Neuronal stem cell (in vitro differentiated cells): ENCODE measurements at regions not wholly inside any gene's neighbourhood (a gene's known extent, or its start where the extent isn't known, plus 50 kb on each side); places are given as distances from the start of the nearest gene placed in this dataset.

ENCODE experiments used
- DNase-seq: peaks from one replicate; pipeline ENCODE4 v3.0.0-alpha.2; 2013; ENCODE audit warnings: low spot score
- H2AFZ ChIP-seq: one replicate; pipeline ENCODE4 v1.6.1; 2013; ENCODE audit warnings: mild to moderate bottlenecking, low read length, inconsistent platforms
- H2AK5ac ChIP-seq: 2 replicates; pipeline ENCODE4 v1.6.1; 2013; ENCODE audit warnings: low read depth, mild to moderate bottlenecking, inconsistent platforms, low read length, moderate library complexity, mixed read lengths
- H2BK120ac ChIP-seq: 2 replicates; pipeline ENCODE4 v1.6.1; 2013; ENCODE audit warnings: low read depth, mild to moderate bottlenecking, inconsistent platforms, low read length, moderate library complexity, mixed read lengths
- H2BK12ac ChIP-seq: one replicate; pipeline ENCODE4 v1.6.1; 2013; ENCODE audit warnings: low read length, inconsistent platforms
- H2BK15ac ChIP-seq: 2 replicates; pipeline ENCODE4 v1.6.1; 2013; ENCODE audit warnings: mild to moderate bottlenecking, low read length, inconsistent platforms, mixed read lengths
- H2BK5ac ChIP-seq: one replicate; pipeline ENCODE4 v1.6.1; 2013; ENCODE audit warnings: inconsistent platforms, mild to moderate bottlenecking, low read length, moderate library complexity
- H3K14ac ChIP-seq: one replicate; pipeline ENCODE4 v1.6.1; 2013; ENCODE audit warnings: low read length, inconsistent platforms
- H3K18ac ChIP-seq: 2 replicates; pipeline ENCODE4 v1.6.1; 2013; ENCODE audit warnings: low read length, inconsistent platforms
- H3K23ac ChIP-seq: 2 replicates; pipeline ENCODE4 v1.6.1; 2013; ENCODE audit warnings: low read depth, mild to moderate bottlenecking, mixed read lengths, low read length, inconsistent platforms; ENCODE audit not compliant: poor library complexity
- H3K27ac ChIP-seq: replicated peaks from 3 replicates; pipeline ENCODE4 v1.5.1; 2013; ENCODE audit warnings: low read length, inconsistent platforms
- H3K27me3 ChIP-seq, 3 experiments: 2 replicates each; pipeline ENCODE4 v1.6.1; 2013; ENCODE audit warnings: low read length in 3 of 3, mild to moderate bottlenecking in 2 of 3, inconsistent platforms in 1 of 3, low read depth in 1 of 3, mixed read lengths in 1 of 3, moderate library complexity in 1 of 3; ENCODE audit not compliant: control insufficient read depth in 3 of 3, insufficient read depth in 3 of 3
- H3K36me3 ChIP-seq, 2 donors: replicated peaks in 1 of 2; 2 replicates each; pipeline ENCODE4 v1.6.1; 2013; ENCODE audit warnings: low read length in 2 of 2; ENCODE audit not compliant: control insufficient read depth in 2 of 2, insufficient read depth in 2 of 2
- H3K4ac ChIP-seq: 2 replicates; pipeline ENCODE4 v1.6.1; 2013; ENCODE audit warnings: inconsistent platforms, mild to moderate bottlenecking, low read length, moderate library complexity
- H3K4me1 ChIP-seq, 2 donors: 1 replicate in 1 of 2; 2 replicates in 1 of 2; pipeline ENCODE4 v1.6.1; 2013; ENCODE audit warnings: low read length in 2 of 2, low read depth in 1 of 2; ENCODE audit not compliant: control insufficient read depth in 2 of 2, insufficient read depth in 1 of 2
- H3K4me2 ChIP-seq: one replicate; pipeline ENCODE4 v1.6.1; 2013; ENCODE audit warnings: mild to moderate bottlenecking, low read length, inconsistent platforms; ENCODE audit not compliant: insufficient read depth, poor library complexity, severe bottlenecking
- H3K4me3 ChIP-seq, 2 donors: 2 replicates each; pipeline ENCODE4 v1.5.1; 2013; ENCODE audit warnings: low read length in 2 of 2, mild to moderate bottlenecking in 2 of 2, inconsistent platforms in 1 of 2, moderate library complexity in 1 of 2
- H3K79me1 ChIP-seq: one replicate; pipeline ENCODE4 v1.6.1; 2013; ENCODE audit warnings: low read depth, mild to moderate bottlenecking, inconsistent platforms, low read length, moderate library complexity
- H3K9ac ChIP-seq: one replicate; pipeline ENCODE4 v1.6.1; 2013; ENCODE audit warnings: mild to moderate bottlenecking, low read depth, low read length, inconsistent platforms; ENCODE audit not compliant: poor library complexity
- H3K9me3 ChIP-seq, 2 donors: replicated peaks in 1 of 2; 2 replicates each; pipeline versions ENCODE3 to v1.6.1; 2013; ENCODE audit warnings: low read length in 2 of 2, mild to moderate bottlenecking in 2 of 2, inconsistent platforms in 1 of 2, low read depth in 1 of 2, mixed read lengths in 1 of 2, moderate library complexity in 1 of 2; ENCODE audit not compliant: control insufficient read depth in 2 of 2, insufficient read depth in 1 of 2
- H4K8ac ChIP-seq: one replicate; pipeline ENCODE4 v1.6.1; 2013; ENCODE audit warnings: low read depth, mild to moderate bottlenecking, inconsistent platforms, low read length, moderate library complexity
- H4K91ac ChIP-seq: one replicate; pipeline ENCODE4 v1.6.1; 2013; ENCODE audit warnings: low read length, low read depth, mild to moderate bottlenecking, inconsistent platforms; ENCODE audit not compliant: poor library complexity
- WGBS, 2 donors: extraction: QIAGEN DNeasy Blood & Tissue Kit; methylation state at CpG; one replicate each; pipeline ENCODE4 v1.1.7; 2013; ENCODE audit warnings: missing lambda C conversion rate in 2 of 2, mixed read lengths in 1 of 2; ENCODE audit not compliant: insufficient read length in 2 of 2, insufficient replicate concordance in 1 of 2; ENCODE audit errors: extremely low coverage in 2 of 2; 5-methylcytosine and 5-hydroxymethylcytosine counted together

DNA sequence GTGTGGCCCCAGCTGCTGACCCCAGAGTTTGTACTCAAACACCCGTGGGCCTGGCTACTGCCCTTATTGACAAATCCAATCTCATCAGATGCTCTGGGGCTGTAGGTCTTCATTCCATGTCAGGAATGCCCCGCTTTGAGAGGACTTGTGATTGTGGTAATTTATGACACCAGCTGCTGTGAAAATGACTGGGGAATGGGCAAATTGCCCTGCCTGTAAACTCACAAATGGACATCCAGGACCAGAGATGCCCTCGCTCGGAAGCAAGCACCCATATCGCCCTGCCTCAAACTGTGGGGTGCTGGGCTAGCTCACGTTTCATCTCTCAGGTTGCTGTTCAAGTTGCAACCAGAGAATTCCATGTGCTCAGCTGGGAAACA lies 225.9 kb upstream of the MAP3K1 start:
- peaks cover 0 to 27% of the 10 kb centered on the region in 2 donors for H3K4me1 ChIP-seq
- H3K36me3 ChIP-seq: no peaks in the 10 kb centered on the region
- H2AFZ ChIP-seq: no peak overlapping the region
- H4K91ac ChIP-seq: no peak overlapping the region
- no peak for DNase-seq
- peak overlapping the region; percentile 21 for H3K27ac ChIP-seq
- H3K9me3 ChIP-seq: no peaks in the 10 kb centered on the region
- peak overlapping the region; percentile 82 for H2BK120ac ChIP-seq
- no peaks in the 10 kb centered on the region for H3K27me3 ChIP-seq
- peak overlapping the region; percentile 56 for H3K23ac ChIP-seq
- no peak overlapping the region for H3K4me2 ChIP-seq
- no peak overlapping the region for H4K8ac ChIP-seq
- H3K4ac ChIP-seq: no peak overlapping the region
- H2BK5ac ChIP-seq: peak overlapping the region; percentile 72
- no peaks in the 10 kb centered on the region for H3K79me1 ChIP-seq
- H3K9ac ChIP-seq: peak overlapping the region; percentile 24
- no peak overlapping the region for H3K14ac ChIP-seq
- no CpG with 5 or more reads among the region's 6 CpGs for WGBS, 2 donors
- no peak overlapping the region for H3K4me3 ChIP-seq
- H2BK15ac ChIP-seq: peak overlapping the region; percentile 1
- peak overlapping the region; percentile 35 for H2AK5ac ChIP-seq
- peak overlapping the region; percentile 92 for H3K18ac ChIP-seq
- no peak overlapping the region for H2BK12ac ChIP-seq

DNA sequence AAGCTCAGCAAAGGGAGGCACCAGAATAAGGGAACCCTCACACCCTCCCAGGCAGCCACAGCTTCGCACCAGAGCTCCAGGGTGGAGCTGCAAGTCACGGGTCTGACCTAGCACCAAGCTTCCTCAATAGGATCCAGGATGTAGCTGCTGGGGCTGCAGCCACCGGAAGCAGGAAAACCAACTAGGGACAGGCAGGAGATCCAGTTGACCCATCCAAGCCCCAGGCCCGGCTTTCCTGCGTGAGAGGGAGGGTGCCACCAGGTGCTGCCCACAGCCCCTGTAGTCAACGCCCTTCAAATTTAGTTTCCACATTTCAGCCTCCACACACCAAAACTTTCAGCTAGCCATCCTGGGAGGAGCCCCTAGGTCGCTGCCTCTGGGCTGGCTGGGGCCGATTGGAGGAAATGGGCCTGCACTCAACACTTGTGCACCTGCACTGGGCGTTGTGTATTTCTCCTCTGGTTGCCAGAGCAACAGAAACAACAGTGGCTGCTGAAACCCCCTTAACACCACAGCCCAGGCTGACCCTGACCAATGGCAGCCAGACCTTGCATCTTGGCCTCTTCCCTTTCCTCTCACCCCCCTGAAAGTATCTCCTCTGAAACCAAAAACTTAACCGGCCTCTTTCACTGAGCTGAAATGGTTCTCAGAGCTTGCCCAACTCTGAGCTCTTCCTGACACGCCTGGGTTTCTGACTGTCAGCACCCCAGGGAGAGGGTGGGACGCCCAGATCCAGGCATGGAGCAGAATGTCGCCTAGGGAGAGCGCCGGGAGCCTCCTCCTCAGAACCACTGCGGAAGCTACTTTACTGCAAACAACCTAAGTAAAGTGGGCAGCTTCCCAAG lies 226.5 kb upstream of the MAP3K1 start:
- peak overlapping the region; percentile 1 for H2BK15ac ChIP-seq
- H3K4me3 ChIP-seq: no peak overlapping the region
- H2BK5ac ChIP-seq: peak overlapping the region; percentile 72
- H3K9me3 ChIP-seq: no peaks in the 10 kb centered on the region
- peak overlapping the region; percentile 24 for H3K9ac ChIP-seq
- peak overlapping the region; percentile 95 for H3K18ac ChIP-seq
- peak overlapping the region; percentile 82 for H2BK120ac ChIP-seq
- H4K91ac ChIP-seq: no peak overlapping the region
- H3K14ac ChIP-seq: peak overlapping the region; percentile 5
- peak overlapping the region; percentile 42 for H2BK12ac ChIP-seq
- H3K4me2 ChIP-seq: no peak overlapping the region
- no peak overlapping the region for H4K8ac ChIP-seq
- peak; percentile 51 for DNase-seq
- no CpG with 5 or more reads among the region's 16 CpGs for WGBS, 2 donors
- H3K23ac ChIP-seq: peak overlapping the region; percentile 56
- peak overlapping the region; percentile 86 for H2AK5ac ChIP-seq
- H2AFZ ChIP-seq: no peak overlapping the region
- peak overlapping the region; percentile 21 for H3K27ac ChIP-seq
- H3K36me3 ChIP-seq: no peaks in the 10 kb centered on the region
- no peaks in the 10 kb centered on the region for H3K27me3 ChIP-seq
- peaks cover 0 to 27% of the 10 kb centered on the region in 2 donors for H3K4me1 ChIP-seq
- H3K4ac ChIP-seq: no peak overlapping the region
- H3K79me1 ChIP-seq: no peaks in the 10 kb centered on the region

DNA sequence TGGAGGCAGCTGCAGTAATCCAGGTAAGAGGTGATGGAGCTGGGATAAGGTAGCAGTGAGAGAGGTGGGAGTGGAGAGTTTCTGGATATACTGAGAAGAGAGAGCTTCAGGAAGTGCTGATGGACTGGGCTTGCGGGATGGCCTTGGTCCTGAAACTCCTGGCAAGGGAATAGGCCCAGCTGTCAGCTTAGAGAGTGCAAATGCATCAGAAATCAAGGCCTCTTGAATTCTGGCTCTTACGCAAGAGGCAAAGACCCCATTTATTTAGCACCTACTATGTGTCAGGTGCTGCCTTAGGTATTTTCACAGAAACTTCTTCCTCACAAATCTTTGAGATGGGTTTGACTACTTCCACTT lies 227.2 kb upstream of the MAP3K1 start:
- Histone ChIP-seq H2BK15ac (no peak overlapping the region), H3K4me3 (no peak overlapping the region), H2AFZ (no peak overlapping the region), H3K27ac (no peak overlapping the region), H3K9ac (no peak overlapping the region), H2BK12ac (no peak overlapping the region), H4K8ac (no peak overlapping the region), H2BK120ac (peak overlapping the region; percentile 75), H3K18ac (peak overlapping the region; percentile 40), H4K91ac (no peak overlapping the region), H2BK5ac (peak overlapping the region; percentile 72), H3K4ac (no peak overlapping the region), H3K14ac (no peak overlapping the region), H2AK5ac (peak overlapping the region; percentile 86), H3K36me3 (no peaks in the 10 kb centered on the region), H3K27me3 (no peaks in the 10 kb centered on the region), H3K23ac (no peak overlapping the region), H3K9me3 (no peaks in the 10 kb centered on the region), H3K4me2 (no peak overlapping the region), H3K4me1 (peaks cover 0 to 27% of the 10 kb centered on the region in 2 donors), H3K79me1 (no peaks in the 10 kb centered on the region)
- no CpG with 5 or more reads among the region's 2 CpGs for WGBS, 2 donors
- no peak for DNase-seq

DNA sequence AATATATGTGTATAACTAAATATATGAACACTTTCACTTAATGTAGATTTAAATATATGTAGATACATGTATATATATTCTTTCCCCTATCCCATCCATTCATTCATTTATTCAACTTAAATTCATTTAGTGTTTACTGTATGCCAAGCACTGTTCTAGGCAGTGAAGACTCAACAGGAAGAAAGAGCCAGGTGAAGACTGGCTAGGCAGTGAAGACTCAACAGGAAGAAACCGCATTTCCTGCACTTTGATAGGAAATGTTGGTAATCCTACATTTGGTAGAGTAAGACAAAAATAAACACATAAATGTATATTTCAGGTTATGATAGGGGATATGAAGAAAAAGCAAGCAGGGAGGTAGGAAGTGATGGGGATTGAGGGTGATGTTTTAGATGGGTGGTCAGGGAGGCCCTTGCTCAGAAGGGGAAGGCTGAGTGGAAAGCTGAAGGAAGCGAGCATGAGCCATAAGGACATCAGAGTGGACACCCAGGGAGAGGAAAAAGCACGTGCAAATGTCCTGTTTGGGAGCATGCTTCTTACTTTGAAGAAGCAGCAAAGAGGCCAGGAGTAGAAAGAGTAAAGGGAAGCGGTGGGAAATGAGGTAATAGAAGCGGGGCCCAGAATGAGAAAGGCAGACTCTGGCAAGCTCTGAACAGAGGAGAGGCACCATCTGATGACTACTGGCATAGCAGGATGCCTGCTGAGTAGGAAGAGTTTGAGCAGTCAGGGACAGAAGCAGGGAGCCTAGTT lies 227.8 kb upstream of the MAP3K1 start:
- Histone ChIP-seq H3K4me1 (peaks cover 0 to 27% of the 10 kb centered on the region in 2 donors), H3K4me2 (no peak overlapping the region), H3K4ac (no peak overlapping the region), H3K18ac (peak overlapping the region; percentile 40), H3K36me3 (no peaks in the 10 kb centered on the region), H2BK15ac (no peak overlapping the region), H3K4me3 (no peak overlapping the region), H4K8ac (no peak overlapping the region), H2AK5ac (peak overlapping the region; percentile 86), H3K9me3 (no peaks in the 10 kb centered on the region), H3K27ac (no peak overlapping the region), H4K91ac (no peak overlapping the region), H2BK120ac (no peak overlapping the region), H3K9ac (no peak overlapping the region), H3K27me3 (no peaks in the 10 kb centered on the region), H2BK12ac (no peak overlapping the region), H2BK5ac (peak overlapping the region; percentile 57), H2AFZ (no peak overlapping the region), H3K23ac (no peak overlapping the region), H3K79me1 (no peaks in the 10 kb centered on the region), H3K14ac (no peak overlapping the region)
- WGBS, 2 donors: no CpG with 5 or more reads among the region's 5 CpGs
- no peak for DNase-seq
